Left lung (tissue), 4 donors: ENCODE measurements at regions not wholly inside any gene's neighbourhood (a gene's known extent, or its start where the extent isn't known, plus 50 kb on each side); places are given as distances from the start of the nearest gene placed in this dataset.
A peak's percentile ranks its signal among the peaks of the same experiment; 100 is the strongest.

ENCODE experiments used
- ATAC-seq: fragments of 200-7000 bp; cut with Tn5 transposase; one replicate; pipeline ENCODE4 v1.9.1; 2020; ENCODE audit warnings: moderate library complexity
- DNase-seq, 4 donors: peaks; one replicate each; pipeline ENCODE4 v3.0.0-alpha.2; 2013 to 2020
- H3K27ac ChIP-seq, 2 donors: fragments of 200-600 bp; sonication (generic) in 1 of 2; one replicate each; pipeline versions ENCODE4 v1.5.0 to v1.8.0; 2020 to 2021
- H3K27me3 ChIP-seq, 2 donors: fragments of 200-600 bp; sonication (generic) in 1 of 2; one replicate each; pipeline versions ENCODE4 v1.5.0 to v1.8.0; 2020 to 2021
- H3K36me3 ChIP-seq, 2 donors: fragments of 200-600 bp; sonication (generic) in 1 of 2; one replicate each; pipeline versions ENCODE4 v1.5.0 to v1.8.0; 2020 to 2021
- H3K4me1 ChIP-seq, 2 donors: fragments of 200-600 bp; one replicate each; pipeline ENCODE4 v1.8.0; 2021
- H3K4me3 ChIP-seq, 2 donors: fragments of 200-600 bp; sonication (generic) in 1 of 2; one replicate each; pipeline versions ENCODE4 v1.5.0 to v1.8.0; 2020 to 2021; ENCODE audit warnings: mild to moderate bottlenecking in 1 of 2
- H3K9me3 ChIP-seq, 2 donors: fragments of 200-600 bp; sonication (generic) in 1 of 2; one replicate each; pipeline versions ENCODE4 v1.5.0 to v1.8.0; 2020 to 2021
- CTCF ChIP-seq, 2 donors: fragments of 200-600 bp; sonication (generic) in 1 of 2; IDR thresholded peaks; one replicate each; pipeline versions ENCODE4 v1.5.0 to v1.8.0; 2021; ENCODE audit warnings: antibody characterized with exemption in 2 of 2
- intact Hi-C, 2 donors: fragments of 100-400 bp; cut with DNase I; formaldehyde crosslinking; loops; one replicate each; pipeline versions ENCODE4 v1.11.2 to v1.14.2; 2022
- donor health status: DM: no; HTN: yes; CAD: no.
- donor health status: DM: no; HTN: no; CAD: no.

- TF ChIP-seq CTCF (IDR thresholded peaks at IDR 0.05), result no peak
- Histone ChIP-seq H3K36me3 (no peaks in the 10 kb centered on the region), H3K9me3 (no peaks in the 10 kb centered on the region), H3K4me3 (no peak overlapping the region), H3K4me1 (no peaks in the 10 kb centered on the region), H3K27me3 (peaks cover 0 to under 1% of the 10 kb centered on the region in 2 donors), H3K27ac (no peak overlapping the region)
- DNase-seq (no peak), ATAC-seq (peak; percentile 79)
- intact Hi-C loops, result no loop called here
Observed at GRCh38 chr15:60070838-60071493, 66.9 kb downstream of the FOXB1 start.

- Histone ChIP-seq H3K27me3 (peaks cover 0 to 6% of the 10 kb centered on the region in 2 donors), H3K4me1 (no peaks in the 10 kb centered on the region), H3K36me3 (no peaks in the 10 kb centered on the region), H3K27ac (no peak overlapping the region), H3K4me3 (no peak overlapping the region), H3K9me3 (no peaks in the 10 kb centered on the region)
- DNase-seq (no peak), ATAC-seq (no peak)
- no peak for TF ChIP-seq CTCF (IDR thresholded peaks at IDR 0.05)
- intact Hi-C loops, result no loop called here
Observed at GRCh38 chr15:60072826-60073465, 68.8 kb downstream of the FOXB1 start.

GRCh38 chr15:60073466-60073840 lies 69.3 kb downstream of the FOXB1 start:
- Histone ChIP-seq H3K4me1 (no peaks in the 10 kb centered on the region), H3K9me3 (no peaks in the 10 kb centered on the region), H3K4me3 (no peak overlapping the region), H3K27me3 (peaks cover 0 to 6% of the 10 kb centered on the region in 2 donors), H3K36me3 (no peaks in the 10 kb centered on the region), H3K27ac (no peak overlapping the region)
- ATAC-seq (no peak), DNase-seq (no peak)
- no peak for TF ChIP-seq CTCF (IDR thresholded peaks at IDR 0.05)
- intact Hi-C loops, result no loop called here

- DNase-seq (no peak), ATAC-seq (peak; percentile 61)
- H3K27ac ChIP-seq, result no peak overlapping the region
- H3K4me1 ChIP-seq, result no peaks in the 10 kb centered on the region
- no peaks in the 10 kb centered on the region for H3K9me3 ChIP-seq
- TF ChIP-seq CTCF (IDR thresholded peaks at IDR 0.05), result no peak
- peaks cover 0 to 6% of the 10 kb centered on the region in 2 donors for H3K27me3 ChIP-seq
- no peaks in the 10 kb centered on the region for H3K36me3 ChIP-seq
- H3K4me3 ChIP-seq, result no peak overlapping the region
- intact Hi-C loops, result no loop called here
Observed at GRCh38 chr15:60074181-60074885, 70.2 kb downstream of the FOXB1 start.

GRCh38 chr15:60076045-60076444 lies 71.9 kb downstream of the FOXB1 start:
- no peak for DNase-seq
- Histone ChIP-seq H3K27ac (no peak overlapping the region), H3K27me3 (peaks cover 0 to 6% of the 10 kb centered on the region in 2 donors), H3K4me1 (no peaks in the 10 kb centered on the region), H3K4me3 (no peak overlapping the region), H3K9me3 (no peaks in the 10 kb centered on the region), H3K36me3 (no peaks in the 10 kb centered on the region)
- ATAC-seq, result no peak
- intact Hi-C loops, result no loop called here
- no peak for TF ChIP-seq CTCF (IDR thresholded peaks at IDR 0.05)
